Osteocyte (in vitro differentiated cells): ENCODE measurements at regions not wholly inside any gene's neighbourhood (a gene's known extent, or its start where the extent isn't known, plus 50 kb on each side); places are given as distances from the start of the nearest gene placed in this dataset.

Experiments
- DNase-seq: peaks from one replicate; pipeline ENCODE4 v3.0.0; 2021; ENCODE audit warnings: mixed read lengths; ENCODE audit not compliant: unreplicated experiment; ENCODE audit errors: extremely low spot score
- H3K27ac Mint-ChIP-seq: one replicate; pipeline ENCODE4 v1.8.0; 2021; ENCODE audit warnings: mild to moderate bottlenecking, mixed read lengths; ENCODE audit not compliant: unreplicated experiment
- H3K27me3 Mint-ChIP-seq: one replicate; pipeline ENCODE4 v1.8.0; 2021; ENCODE audit warnings: mixed read lengths; ENCODE audit not compliant: unreplicated experiment
- H3K36me3 Mint-ChIP-seq: one replicate; pipeline ENCODE4 v1.8.0; 2021; ENCODE audit warnings: mixed read lengths; ENCODE audit not compliant: unreplicated experiment
- H3K4me1 Mint-ChIP-seq: one replicate; pipeline ENCODE4 v1.8.0; 2021; ENCODE audit warnings: mixed read lengths; ENCODE audit not compliant: unreplicated experiment
- H3K4me3 Mint-ChIP-seq: one replicate; pipeline ENCODE4 v1.8.0; 2021; ENCODE audit warnings: mild to moderate bottlenecking, moderate library complexity, mixed read lengths; ENCODE audit not compliant: unreplicated experiment
- H3K9me3 Mint-ChIP-seq: one replicate; pipeline ENCODE4 v1.8.0; 2021; ENCODE audit warnings: mixed read lengths; ENCODE audit not compliant: unreplicated experiment
- CTCF ChIP-seq: fragments of 200-600 bp; sonication (generic); IDR thresholded peaks from 2 replicates; pipeline ENCODE4 v1.5.0; 2021; ENCODE audit warnings: antibody characterized with exemption, mild to moderate bottlenecking, moderate library complexity

DNA sequence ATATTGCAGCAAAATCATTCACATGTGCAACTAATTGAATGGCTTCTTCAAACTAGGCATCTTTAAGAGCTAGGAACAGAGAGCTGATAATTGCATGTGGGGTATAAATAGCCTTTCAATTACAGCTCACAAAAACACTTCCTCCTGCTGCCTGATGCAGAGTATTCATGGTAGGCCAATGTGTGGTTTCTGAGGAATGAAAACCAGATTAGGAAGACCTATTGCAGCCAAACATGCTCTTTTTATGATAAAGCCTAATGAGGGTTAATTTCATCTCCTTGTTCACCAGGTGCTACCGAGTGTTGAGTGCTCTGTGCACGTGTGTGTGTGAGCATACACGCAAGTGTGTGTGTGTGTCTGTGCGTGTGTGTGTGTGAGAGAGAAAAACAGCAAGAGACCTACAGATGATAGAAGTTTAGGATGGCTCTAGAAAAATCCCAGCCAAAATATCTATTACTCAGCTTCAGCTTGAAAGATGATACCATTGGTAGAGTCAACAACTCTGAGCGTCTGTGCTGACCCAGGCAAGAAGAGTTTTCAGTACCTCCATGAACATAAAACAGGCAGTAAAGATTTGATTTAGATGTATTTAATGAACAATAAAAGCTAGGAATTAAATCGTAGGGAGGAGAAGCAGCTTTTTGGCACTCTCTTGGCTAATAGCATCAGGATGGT is 448.5 kb upstream of the ANKRD30A start:
- H3K27ac Mint-ChIP-seq: no peak overlapping the region

DNA sequence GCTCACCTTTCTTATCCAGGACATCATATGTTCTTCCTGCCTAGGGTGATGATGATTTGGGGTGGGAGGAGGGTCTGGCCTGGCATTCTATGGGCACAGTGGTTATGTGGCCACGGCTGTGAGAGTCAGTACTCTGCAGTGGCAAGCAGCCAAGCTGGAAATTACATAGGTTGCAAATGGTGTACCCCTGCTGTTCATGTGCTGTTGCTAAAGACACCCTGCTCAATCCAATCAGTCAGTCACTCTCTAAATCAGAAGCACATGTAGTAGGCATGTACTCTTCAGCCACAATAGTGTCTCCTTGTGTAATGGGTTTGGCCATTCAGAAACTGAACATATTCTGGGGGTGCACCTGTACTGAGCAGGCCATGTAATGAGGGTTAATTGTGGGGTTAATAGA is 449.1 kb upstream of the ANKRD30A start:
- H3K4me1 Mint-ChIP-seq: peaks cover 51% of the 10 kb centered on the region

More for the DNA sequence above, 448.5 kb upstream of the ANKRD30A start:
- no peaks in the 10 kb centered on the region for H3K36me3 Mint-ChIP-seq
- TF ChIP-seq CTCF: no peak
- H3K9me3 Mint-ChIP-seq: peaks cover 5% of the 10 kb centered on the region
- no peaks in the 10 kb centered on the region for H3K27me3 Mint-ChIP-seq
- H3K4me1 Mint-ChIP-seq: peaks cover 45% of the 10 kb centered on the region
- no peak for DNase-seq
- no peak overlapping the region for H3K4me3 Mint-ChIP-seq

GRCh38 chr10:36675458-36675880 is 449.9 kb upstream of the ANKRD30A start:
- Mint-ChIP-seq H3K27me3 (no peaks in the 10 kb centered on the region), H3K9me3 (peaks cover 5% of the 10 kb centered on the region), H3K36me3 (no peaks in the 10 kb centered on the region), H3K4me3 (no peak overlapping the region), H3K4me1 (peaks cover 59% of the 10 kb centered on the region), H3K27ac (peak overlapping the region; percentile 37)
- DNase-seq: no peak
- no peak for TF ChIP-seq CTCF

More for the DNA sequence above, 449.1 kb upstream of the ANKRD30A start:
- Mint-ChIP-seq H3K4me3 (no peak overlapping the region), H3K36me3 (no peaks in the 10 kb centered on the region), H3K9me3 (peaks cover 5% of the 10 kb centered on the region), H3K27ac (no peak overlapping the region), H3K27me3 (no peaks in the 10 kb centered on the region)
- TF ChIP-seq CTCF: no peak
- no peak for DNase-seq

DNA sequence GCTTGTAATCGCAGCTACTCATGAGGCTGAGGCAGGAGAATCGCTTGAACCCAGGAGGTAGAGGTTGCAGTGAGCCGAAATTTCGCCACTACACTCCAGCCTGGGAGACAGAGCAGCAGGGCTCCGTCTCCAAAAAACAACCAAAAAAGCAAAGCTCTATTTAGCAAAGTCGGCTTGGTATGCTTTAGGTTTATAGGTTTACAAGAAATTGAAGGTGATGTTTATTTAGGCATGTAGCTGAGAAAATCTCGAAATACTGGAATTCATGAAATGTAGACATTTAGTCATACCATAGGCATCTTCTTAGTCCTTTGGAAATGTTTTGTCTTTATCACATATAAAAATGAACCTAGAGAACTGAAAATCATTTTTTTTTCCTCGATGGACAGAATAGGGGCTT is 453.8 kb upstream of the ANKRD30A start:
- no peak for DNase-seq
- Mint-ChIP-seq H3K9me3 (peaks cover 9% of the 10 kb centered on the region), H3K36me3 (no peaks in the 10 kb centered on the region), H3K4me1 (peaks cover 51% of the 10 kb centered on the region), H3K27me3 (no peaks in the 10 kb centered on the region), H3K27ac (peak overlapping the region; percentile 79), H3K4me3 (peak overlapping the region; percentile 37)
- no peak for TF ChIP-seq CTCF

DNA sequence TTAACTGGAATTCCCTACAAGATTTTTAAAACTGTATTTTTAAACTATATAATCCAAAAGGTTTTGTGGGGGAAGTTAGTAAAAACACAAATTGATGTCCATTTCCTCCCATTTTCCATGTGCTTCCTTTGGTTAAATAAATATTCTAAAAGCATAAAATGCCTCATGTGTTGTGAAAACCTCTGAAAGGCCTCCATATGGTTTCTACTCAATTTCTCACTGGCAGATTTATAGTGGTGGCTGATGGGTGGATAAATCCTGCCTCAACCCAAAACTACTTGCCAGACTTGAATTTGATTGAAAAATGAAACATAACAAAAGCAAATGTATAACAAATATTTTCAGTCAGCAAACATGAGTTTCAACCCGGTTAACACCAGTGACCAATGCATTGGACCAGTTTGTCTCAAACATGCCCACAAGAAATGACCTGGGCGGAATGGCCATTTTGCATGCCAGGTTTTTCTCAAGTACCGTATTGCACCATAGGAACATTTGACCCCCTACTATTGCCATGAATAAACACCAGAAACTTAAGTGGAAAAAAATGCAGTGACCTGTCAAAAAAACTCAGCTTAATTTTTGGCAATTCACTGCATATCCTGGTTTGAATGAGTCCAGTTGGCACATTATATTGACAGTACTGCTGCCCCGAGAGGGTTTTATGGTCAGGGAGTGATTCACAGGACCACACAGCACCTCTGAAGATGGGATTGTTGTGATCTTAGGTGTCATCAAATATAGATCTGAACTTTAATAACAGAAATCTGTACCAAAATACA is 454.6 kb upstream of the ANKRD30A start:
- no peak for TF ChIP-seq CTCF
- Mint-ChIP-seq H3K36me3 (no peaks in the 10 kb centered on the region), H3K4me3 (no peak overlapping the region), H3K4me1 (peaks cover 43% of the 10 kb centered on the region), H3K27me3 (no peaks in the 10 kb centered on the region), H3K9me3 (peaks cover 9% of the 10 kb centered on the region), H3K27ac (peak overlapping the region; percentile 72)
- no peak for DNase-seq
